Type B pancreatic cell (in vitro differentiated cells): ENCODE measurements at regions not wholly inside any gene's neighbourhood (a gene's known extent, or its start where the extent isn't known, plus 50 kb on each side); places are given as distances from the start of the nearest gene placed in this dataset.
A peak's percentile ranks its signal among the peaks of the same experiment; 100 is the strongest.

Experiments
- DNase-seq: peaks from one replicate; pipeline ENCODE4 v3.0.0; 2021; ENCODE audit warnings: mixed read lengths; ENCODE audit not compliant: unreplicated experiment; ENCODE audit errors: extremely low spot score
- H3K27ac Mint-ChIP-seq: 2 replicates; pipeline ENCODE4 v1.8.0; 2021; ENCODE audit warnings: mild to moderate bottlenecking, mixed read lengths
- H3K27me3 Mint-ChIP-seq: 2 replicates; pipeline ENCODE4 v1.8.0; 2021; ENCODE audit warnings: mixed read lengths
- H3K36me3 Mint-ChIP-seq: 2 replicates; pipeline ENCODE4 v1.8.0; 2021; ENCODE audit warnings: mixed read lengths
- H3K4me1 Mint-ChIP-seq: one replicate; pipeline ENCODE4 v1.8.0; 2021; ENCODE audit warnings: mixed read lengths; ENCODE audit not compliant: unreplicated experiment
- H3K4me3 Mint-ChIP-seq: 2 replicates; pipeline ENCODE4 v1.8.0; 2021; ENCODE audit warnings: mild to moderate bottlenecking, mixed read lengths
- H3K9me3 Mint-ChIP-seq: 2 replicates; pipeline ENCODE4 v1.8.0; 2021; ENCODE audit warnings: mixed read lengths
- TF ChIP-seq, protein P1 (sequence below): fragments of 200-600 bp; sonication (generic); conservative IDR thresholded peaks from 2 replicates; pipeline ENCODE4 v1.5.0; 2021; ENCODE audit warnings: antibody characterized with exemption, mild to moderate bottlenecking

DNA sequence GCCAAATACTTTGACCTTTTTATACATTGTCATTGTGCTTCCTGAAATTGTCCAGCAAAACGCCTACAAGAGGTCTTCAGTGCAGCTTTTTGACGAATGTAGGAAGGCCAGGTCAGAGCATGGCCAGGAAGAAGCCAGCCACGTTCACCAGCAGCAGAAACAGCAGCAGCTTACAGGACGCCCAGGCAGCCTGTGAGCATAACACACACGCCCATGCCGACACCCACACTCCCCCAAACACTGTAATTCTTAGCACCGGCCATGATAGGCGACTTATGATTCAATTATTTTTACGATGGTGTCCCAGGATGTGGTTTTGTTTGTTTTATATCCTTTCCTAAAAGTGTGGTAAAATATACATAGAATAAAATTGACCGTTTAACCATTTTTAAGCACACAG, 249.1 kb upstream of the SALL3 start:
- Mint-ChIP-seq H3K36me3 (no peaks in the 10 kb centered on the region), H3K27ac (no peak overlapping the region), H3K27me3 (peaks cover 12% of the 10 kb centered on the region), H3K9me3 (no peaks in the 10 kb centered on the region), H3K4me1 (no peaks in the 10 kb centered on the region), H3K4me3 (no peak overlapping the region)
- no peak for DNase-seq
- TF ChIP-seq, protein P1, sequence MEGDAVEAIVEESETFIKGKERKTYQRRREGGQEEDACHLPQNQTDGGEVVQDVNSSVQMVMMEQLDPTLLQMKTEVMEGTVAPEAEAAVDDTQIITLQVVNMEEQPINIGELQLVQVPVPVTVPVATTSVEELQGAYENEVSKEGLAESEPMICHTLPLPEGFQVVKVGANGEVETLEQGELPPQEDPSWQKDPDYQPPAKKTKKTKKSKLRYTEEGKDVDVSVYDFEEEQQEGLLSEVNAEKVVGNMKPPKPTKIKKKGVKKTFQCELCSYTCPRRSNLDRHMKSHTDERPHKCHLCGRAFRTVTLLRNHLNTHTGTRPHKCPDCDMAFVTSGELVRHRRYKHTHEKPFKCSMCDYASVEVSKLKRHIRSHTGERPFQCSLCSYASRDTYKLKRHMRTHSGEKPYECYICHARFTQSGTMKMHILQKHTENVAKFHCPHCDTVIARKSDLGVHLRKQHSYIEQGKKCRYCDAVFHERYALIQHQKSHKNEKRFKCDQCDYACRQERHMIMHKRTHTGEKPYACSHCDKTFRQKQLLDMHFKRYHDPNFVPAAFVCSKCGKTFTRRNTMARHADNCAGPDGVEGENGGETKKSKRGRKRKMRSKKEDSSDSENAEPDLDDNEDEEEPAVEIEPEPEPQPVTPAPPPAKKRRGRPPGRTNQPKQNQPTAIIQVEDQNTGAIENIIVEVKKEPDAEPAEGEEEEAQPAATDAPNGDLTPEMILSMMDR: no peak

DNA sequence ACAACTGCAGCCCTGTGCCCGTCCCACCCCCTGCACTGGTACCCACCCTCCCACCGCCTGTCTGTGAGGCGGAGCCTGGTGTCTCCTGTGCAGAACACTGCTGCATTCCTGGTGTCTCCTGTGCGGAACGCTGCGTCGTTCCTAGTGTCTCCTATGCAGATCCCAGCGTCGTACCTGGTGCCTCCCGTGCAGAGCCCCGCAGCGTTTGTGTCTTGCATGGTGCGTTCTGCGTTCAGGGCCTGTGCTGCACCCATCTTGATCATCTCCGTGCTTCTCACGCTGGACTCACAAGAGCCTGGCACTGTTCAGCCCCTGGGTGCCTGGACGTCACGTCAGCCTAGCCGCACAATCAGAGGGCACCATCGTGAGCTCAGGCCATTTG, 248.6 kb upstream of the SALL3 start:
- DNase-seq: no peak
- H3K27ac Mint-ChIP-seq: no peak overlapping the region

DNA sequence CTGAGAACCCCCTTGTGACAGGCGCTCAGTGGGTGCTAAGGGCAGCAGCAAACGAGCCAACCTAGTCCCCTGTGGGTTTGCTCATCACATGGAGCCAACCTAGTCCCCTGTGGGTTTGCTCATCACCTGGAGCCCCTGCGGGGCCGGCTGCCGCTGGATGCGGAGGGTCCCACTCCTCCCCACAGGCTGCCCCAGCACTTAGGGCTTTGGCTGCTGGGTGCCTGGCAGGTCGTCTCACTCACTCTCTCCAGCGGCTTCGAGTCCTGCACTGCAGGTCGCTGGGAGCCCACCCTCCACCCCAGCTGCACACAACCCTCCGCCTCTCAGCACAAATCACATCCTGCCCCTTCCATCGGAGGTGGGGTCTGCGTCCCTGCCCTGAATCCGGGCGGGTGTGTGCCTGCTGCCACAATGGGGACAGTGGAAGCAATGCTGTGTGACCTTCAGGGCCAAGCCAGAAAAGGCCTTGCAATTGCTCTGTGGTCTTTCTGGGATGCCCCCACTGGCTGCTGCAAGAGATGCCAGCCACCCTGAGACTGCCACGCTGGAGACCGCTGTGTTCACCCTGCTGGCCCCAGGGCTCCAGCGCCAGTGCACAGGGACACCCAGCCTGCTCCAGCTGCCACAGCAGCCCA, 248.1 kb upstream of the SALL3 start:
- DNase-seq: peak; percentile 53
- TF ChIP-seq, protein P1: no peak
- peaks cover 2% of the 10 kb centered on the region for H3K4me1 Mint-ChIP-seq
- H3K9me3 Mint-ChIP-seq: no peaks in the 10 kb centered on the region
- peaks cover 12% of the 10 kb centered on the region for H3K27me3 Mint-ChIP-seq
- no peak overlapping the region for H3K4me3 Mint-ChIP-seq
- H3K36me3 Mint-ChIP-seq: no peaks in the 10 kb centered on the region
- H3K27ac Mint-ChIP-seq: no peak overlapping the region

More for the DNA sequence above, 248.6 kb upstream of the SALL3 start:
- H3K36me3 Mint-ChIP-seq: no peaks in the 10 kb centered on the region
- H3K27me3 Mint-ChIP-seq: peaks cover 12% of the 10 kb centered on the region
- H3K4me1 Mint-ChIP-seq: no peaks in the 10 kb centered on the region
- TF ChIP-seq, protein P1: no peak
- H3K9me3 Mint-ChIP-seq: no peaks in the 10 kb centered on the region
- no peak overlapping the region for H3K4me3 Mint-ChIP-seq

DNA sequence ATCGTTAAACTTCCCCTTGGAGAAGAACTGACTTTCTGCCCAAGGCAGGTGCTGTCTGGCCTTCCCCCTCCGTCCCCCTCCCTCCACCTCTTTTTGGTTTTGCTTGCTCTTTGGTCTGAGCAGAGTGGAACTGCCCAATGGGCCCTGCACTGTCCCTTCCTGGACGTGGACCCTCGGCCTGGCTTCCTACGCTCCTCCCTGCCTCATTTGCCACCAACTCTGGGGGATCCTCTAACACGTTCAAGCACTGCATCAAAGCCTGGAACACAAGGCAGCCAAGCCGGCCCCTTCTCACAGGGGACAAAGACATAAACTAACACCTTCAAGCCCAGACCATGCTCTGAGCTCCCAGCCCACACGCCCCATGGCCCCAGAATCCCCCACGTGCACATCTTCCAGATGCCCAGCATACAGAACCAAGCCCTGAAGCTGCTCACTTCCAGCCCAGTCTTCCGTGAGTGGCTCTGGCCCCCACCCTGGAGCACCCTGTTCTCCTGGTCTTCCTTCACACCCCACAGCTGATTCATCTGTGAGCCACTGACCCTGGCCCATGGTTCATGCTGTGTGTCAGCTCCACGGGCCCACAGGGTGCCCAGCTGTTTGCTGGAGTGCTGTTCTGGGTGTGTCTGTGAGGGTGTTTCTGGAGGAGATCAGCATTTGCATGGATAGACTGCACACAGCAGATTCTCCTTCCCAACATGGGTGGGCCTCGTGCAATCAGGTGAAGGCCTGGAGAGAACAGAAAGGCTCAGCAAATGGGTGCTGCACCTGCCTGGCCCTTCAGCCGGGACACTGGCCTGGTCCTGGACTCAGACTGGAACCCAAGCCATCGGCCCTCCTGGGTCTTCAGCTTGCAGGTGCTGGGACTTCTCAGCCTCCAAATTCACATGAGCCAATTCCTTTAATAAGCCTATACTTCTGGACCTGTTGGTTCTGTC, 247.1 kb upstream of the SALL3 start:
- Mint-ChIP-seq H3K4me3 (no peak overlapping the region), H3K36me3 (no peaks in the 10 kb centered on the region), H3K4me1 (peaks cover 3% of the 10 kb centered on the region), H3K27ac (no peak overlapping the region), H3K9me3 (no peaks in the 10 kb centered on the region), H3K27me3 (peaks cover 12% of the 10 kb centered on the region)
- peak; percentile 48 for DNase-seq
- TF ChIP-seq, protein P1: no peak

DNA sequence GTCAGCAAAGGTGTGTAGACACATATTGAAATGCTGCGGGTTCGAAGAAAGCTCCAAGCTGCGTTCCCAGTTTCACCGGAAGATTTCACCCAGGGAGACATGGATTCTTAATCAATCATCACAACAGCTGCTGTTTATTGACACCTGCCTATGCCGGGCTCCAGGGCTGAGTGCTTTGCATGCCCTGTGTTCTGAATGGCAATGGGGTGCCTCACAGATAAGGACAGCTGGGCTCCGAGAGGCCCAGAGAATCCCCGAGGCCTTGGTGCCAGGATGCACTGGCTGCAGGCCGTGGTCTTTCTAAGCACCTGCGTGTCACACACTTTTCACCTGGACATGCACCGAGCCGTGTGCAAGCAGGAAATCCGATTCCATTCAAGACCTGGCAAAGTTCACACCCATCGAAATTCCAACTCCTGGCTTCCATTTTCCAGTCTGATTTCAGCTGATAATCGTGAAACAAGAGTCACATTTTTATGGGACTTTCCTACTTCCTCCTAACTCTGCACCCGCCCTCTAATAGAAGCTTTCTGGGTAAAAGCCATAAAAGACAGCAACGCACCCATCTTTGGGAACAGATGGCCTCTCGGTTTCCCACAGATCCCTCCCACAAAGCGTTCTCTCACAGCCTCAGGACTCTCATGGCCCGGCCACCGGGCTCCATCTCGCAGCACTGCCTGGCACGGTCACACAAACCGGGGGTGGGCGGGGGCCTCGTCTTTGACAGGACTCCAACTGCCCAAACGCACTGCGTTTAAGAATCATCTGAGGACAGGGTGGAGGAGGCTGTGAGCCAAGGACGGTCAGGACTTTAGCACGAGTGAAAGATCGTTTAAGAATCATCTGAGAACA, 245.6 kb upstream of the SALL3 start:
- H3K27ac Mint-ChIP-seq: no peak overlapping the region
- H3K4me3 Mint-ChIP-seq: no peak overlapping the region
- peaks cover 12% of the 10 kb centered on the region for H3K27me3 Mint-ChIP-seq
- H3K9me3 Mint-ChIP-seq: no peaks in the 10 kb centered on the region
- H3K4me1 Mint-ChIP-seq: peaks cover 3% of the 10 kb centered on the region
- no peaks in the 10 kb centered on the region for H3K36me3 Mint-ChIP-seq
- TF ChIP-seq, protein P1: no peak
- peak; percentile 61 for DNase-seq
